ENCODE measurements at regions not wholly inside any gene's neighbourhood (a gene's known extent, or its start where the extent isn't known, plus 50 kb on each side); places are given as distances from the start of the nearest gene placed in this dataset.

- no peak for TF ChIP-seq POLR2A (IDR thresholded peaks at IDR 0.05; ENCODE audit: low read depth, low read length)
- TF ChIP-seq TAF1 (IDR thresholded peaks at IDR 0.05; ENCODE audit: low read depth, low read length), result no peak
- no peak for TF ChIP-seq POLR2AphosphoS5 (IDR thresholded peaks at IDR 0.05; ENCODE audit: low read depth, low read length)
- no peak for TF ChIP-seq PAX5 (IDR thresholded peaks at IDR 0.05; ENCODE audit: insufficient read depth, low read length, severe bottlenecking)
Measured at GRCh38 chr2:21428754-21429153, 305.0 kb downstream of the TDRD15 start.
